DOHH2 (cell line): ENCODE measurements at regions not wholly inside any gene's neighbourhood (a gene's known extent, or its start where the extent isn't known, plus 50 kb on each side); places are given as distances from the start of the nearest gene placed in this dataset.

Source experiments
- CTCF ChIP-seq: fragments of 200-600 bp; sonication (generic); IDR thresholded peaks from one replicate; pipeline ENCODE4 v1.5.1; 2014; ENCODE audit warnings: antibody characterized with exemption, mild to moderate bottlenecking, low read depth, low read length; ENCODE audit not compliant: poor library complexity, severe bottlenecking
- EZH2phosphoT487 ChIP-seq: fragments of 200-600 bp; sonication (generic); IDR thresholded peaks from 2 replicates; pipeline ENCODE4 v1.6.1; 2017; ENCODE audit warnings: borderline replicate concordance, mild to moderate bottlenecking, antibody characterized with exemption, low read length, moderate library complexity, mixed read lengths

GRCh38 chr10:118968482-118968881, 61.0 kb upstream of the NANOS1 start:
- no peak for TF ChIP-seq CTCF
- TF ChIP-seq EZH2phosphoT487, result no peak
